HG03039 (cell line): ENCODE measurements at regions not wholly inside any gene's neighbourhood (a gene's known extent, or its start where the extent isn't known, plus 50 kb on each side); places are given as distances from the start of the nearest gene placed in this dataset.

ENCODE experiments used
- ATAC-seq: cut with Tn5 transposase; IDR thresholded peaks from one replicate; pipeline ENCODE4 v1.9.1; 2021; ENCODE audit warnings: mild to moderate bottlenecking, moderate library complexity; ENCODE audit not compliant: unreplicated experiment

DNA sequence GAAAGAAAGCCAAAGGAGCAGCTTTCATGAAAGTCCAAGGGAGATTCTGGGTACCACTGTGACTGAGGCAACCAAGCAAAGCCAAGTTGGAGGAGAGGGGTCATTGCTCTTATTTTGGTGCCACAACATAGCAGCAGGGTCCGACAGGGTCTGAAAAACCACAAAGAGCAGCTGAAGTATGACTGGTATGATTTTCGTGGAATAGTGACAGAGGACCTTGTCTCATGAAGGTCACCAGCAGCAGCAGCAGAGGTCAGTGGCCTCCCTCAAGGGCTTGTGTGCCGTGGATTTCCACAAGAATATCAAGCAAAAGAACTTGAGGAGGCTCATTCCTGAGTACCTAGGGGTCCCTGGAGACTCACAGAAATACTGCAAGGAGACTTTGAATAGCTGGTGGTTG is 160.9 kb upstream of the SYT6 start:
- no peak for ATAC-seq

GRCh38 chr1:114314098-114314497 is 160.4 kb upstream of the SYT6 start:
- no peak for ATAC-seq

- no peak for ATAC-seq
Measured at GRCh38 chr1:114310695-114311271, 157.1 kb upstream of the SYT6 start.

DNA sequence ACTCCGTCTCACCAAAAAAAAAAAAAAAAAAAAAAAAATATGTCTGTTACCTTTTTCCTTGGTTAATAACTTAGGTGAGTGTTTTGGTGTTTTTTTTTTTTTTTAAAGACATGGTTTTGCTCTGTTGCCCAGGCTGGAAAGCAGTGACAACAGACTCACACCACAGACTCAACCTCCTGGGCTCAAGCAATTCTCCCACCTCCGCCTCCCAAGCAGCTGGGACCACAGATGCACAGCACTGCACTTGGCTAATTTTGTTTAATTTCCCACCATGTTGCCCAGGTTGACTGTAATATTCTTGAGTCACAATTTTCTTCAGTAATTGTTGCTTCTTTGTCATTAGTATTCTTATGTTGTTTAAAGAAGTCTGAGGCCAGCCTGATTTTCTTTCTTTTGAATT is 149.2 kb upstream of the SYT6 start:
- no peak for ATAC-seq

GRCh38 chr1:114299331-114299975 is 145.8 kb upstream of the SYT6 start:
- no peak for ATAC-seq

DNA sequence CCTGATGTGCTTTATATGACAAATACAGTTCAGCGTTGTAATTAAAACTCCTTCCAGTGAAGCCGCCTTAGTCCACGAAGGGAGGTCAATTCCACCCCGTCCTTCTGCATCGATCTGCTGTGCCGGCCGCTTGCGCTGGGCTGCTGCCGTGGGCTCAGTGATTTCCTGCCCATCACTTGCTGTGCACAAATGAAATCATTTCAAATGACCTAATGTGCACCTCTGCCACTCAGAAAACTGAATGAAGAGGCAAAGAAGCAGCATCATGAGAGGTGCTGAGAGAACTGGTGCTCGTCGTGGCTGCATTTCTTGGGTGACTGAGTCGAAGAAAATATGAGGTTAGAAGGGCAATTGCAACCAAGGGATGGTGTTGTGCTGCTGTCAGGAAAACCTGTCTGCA is 144.3 kb upstream of the SYT6 start:
- ATAC-seq, result no peak

GRCh38 chr1:114296413-114296812 is 142.7 kb upstream of the SYT6 start:
- ATAC-seq, result no peak

- ATAC-seq, result no peak
Measured at GRCh38 chr1:114295321-114295720, 141.7 kb upstream of the SYT6 start.

DNA sequence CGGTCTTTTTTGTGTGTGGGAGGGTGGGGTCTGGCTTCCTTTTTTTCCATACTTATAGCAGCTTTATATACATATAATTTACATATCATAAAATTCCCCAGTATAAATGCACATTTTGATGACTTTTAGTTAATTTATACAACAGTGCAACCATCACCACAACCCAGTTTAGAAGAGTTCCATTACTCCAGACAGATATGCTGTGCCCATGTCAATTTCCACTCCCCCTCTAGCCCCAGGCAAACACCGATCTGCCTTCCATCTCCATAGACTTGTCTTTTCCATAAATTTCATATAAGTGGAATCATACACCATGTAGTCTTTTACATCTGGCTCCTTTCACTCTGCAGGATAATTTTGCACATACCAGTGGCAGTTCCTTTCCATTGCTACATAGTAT is 139.2 kb upstream of the SYT6 start:
- no peak for ATAC-seq

GRCh38 chr1:114292194-114292593 is 138.5 kb upstream of the SYT6 start:
- ATAC-seq, result no peak

DNA sequence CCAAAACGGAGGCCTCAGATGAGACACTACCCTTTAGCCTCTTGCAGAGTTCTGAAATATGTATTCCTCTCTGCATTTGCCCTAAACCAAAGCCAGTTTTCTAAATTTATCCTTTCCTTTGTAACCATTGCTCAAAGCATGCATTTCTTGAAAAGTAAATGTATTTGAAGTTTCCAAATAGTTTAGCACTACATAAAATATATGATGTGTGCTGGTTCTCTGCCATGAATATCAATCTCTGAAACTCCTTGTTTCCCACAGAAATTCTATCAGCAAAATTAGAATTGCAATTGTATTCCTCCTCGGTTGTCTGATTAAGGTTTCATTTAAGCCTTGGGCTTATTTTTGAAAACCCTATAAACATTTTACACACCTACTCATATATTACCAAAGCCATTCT is 137.1 kb upstream of the SYT6 start:
- ATAC-seq, result no peak

- ATAC-seq, result no peak
Measured at GRCh38 chr1:114290341-114290740, 136.7 kb upstream of the SYT6 start.

DNA sequence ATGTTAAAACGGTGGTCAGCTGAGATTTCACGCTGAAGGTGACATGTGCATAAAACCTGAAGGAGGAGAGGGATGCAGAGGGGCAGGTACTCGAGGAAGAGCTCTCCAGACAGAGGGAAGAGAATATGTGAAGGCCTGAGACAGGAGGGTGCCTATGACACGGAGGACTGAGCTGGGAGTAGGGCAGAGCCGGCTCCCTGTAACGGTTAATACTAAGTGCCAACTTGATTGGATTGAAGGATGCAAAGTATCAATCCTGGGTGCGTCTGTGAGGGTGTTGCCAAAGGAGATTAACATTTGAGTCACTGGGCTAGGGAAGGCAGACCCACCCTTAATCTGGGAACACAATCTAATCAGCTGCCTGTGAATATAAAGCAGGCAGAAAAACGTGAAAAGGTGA is 136.2 kb upstream of the SYT6 start:
- no peak for ATAC-seq

DNA sequence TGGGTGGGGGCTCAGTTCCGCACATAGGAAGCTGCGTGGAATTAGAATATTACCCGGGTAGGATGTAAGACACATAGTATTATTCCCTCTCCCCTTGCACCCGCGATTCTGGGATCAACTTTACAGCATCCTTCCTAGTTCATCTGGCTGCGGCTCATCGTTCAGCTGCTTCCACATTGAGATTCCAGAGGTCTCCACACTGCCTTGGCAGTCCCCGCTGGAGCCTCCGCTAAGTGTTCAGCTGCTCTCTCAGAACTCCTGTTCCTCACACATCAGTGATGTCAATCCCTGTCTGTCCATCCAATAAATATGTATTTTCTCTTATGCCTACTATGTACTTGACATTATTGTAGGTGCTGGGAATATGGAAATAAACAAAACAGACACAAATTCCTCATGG is 135.6 kb upstream of the SYT6 start:
- ATAC-seq, result no peak

- no peak for ATAC-seq
Measured at GRCh38 chr1:114286960-114287359, 133.3 kb upstream of the SYT6 start.

GRCh38 chr1:114286179-114286578 is 132.5 kb upstream of the SYT6 start:
- ATAC-seq, result no peak

DNA sequence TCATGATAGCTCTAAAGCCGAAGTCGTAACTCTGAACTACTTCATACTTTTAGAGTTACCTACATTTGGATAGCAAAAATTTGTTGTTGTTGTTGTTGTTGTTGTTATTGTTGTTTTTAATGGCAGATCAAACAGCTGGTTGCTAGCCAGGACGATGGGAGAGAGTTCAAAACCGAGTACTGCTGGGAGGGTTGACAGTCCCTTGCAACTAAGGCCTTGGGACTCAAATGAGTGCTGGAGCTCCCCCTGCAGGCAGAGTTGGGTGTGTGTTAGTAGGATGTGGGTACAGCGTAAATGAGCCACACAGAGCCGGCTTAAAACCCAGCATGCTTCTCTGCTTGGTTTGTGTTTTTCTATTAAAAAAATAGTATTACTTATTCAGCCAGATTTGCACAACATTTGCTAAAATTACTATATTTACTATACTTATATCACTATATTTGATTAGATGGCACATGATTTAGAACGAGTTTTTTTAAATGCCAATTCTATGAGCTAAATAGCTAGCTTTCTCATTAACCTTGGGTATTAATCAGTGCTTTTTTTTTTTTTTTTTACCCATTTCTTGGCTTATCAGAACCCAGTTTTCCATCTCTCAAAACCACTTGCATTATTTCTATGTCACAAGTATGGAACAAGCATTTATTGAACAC is 129.2 kb upstream of the SYT6 start:
- peak; percentile 97 for ATAC-seq

- no peak for ATAC-seq
Measured at GRCh38 chr1:114278911-114279310, 125.2 kb upstream of the SYT6 start.

DNA sequence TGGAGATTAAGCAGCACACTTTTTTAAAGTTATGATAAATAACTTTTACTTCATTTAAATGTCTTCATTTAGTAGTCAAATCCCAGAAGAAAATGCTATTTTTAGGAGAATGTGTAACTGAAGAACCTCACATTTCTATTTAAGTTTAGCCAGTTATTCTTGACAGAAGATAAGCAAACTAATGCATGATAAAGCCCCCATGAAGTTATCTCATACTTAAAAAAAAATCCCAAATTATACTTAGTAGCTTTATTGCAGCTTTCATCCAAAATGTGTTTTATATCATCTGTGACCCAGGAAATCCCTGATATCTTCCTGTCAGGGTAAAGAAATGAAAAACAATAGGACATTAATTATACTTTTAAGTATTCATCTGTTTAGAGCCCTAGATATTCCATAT is 124.8 kb upstream of the SYT6 start:
- ATAC-seq, result no peak

DNA sequence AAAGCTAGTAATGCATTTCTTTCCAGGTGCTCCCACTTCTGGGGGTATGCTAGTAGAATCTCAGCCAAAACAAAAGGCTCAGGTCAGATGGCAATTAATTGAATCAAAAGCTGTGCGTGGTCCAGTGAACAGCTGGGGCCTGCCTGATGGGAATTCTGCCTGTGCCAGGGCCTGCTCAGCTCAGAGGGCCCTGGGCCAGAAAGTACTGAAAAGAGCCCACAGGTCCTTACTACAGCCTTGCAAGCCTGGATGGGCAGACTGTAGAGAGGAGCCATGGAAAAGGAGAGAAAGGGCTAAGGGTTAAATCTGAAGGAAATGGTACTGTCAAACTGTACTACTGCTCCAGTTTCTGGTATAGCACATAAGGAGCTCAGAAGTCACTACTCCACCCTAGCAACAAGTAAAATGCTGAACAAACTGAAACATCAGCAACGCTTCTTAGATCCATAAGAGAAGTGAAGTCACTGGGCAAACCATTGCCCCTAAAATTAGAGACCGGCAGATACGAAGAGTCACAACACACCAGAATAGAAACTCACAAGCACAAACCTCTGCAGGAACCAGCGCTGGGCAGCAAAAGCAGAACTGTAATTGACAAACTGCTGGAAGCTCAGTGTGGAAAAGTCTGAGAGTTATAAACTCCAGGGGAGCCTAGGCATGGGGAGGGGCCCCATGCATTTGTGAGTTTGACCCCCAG is 121.1 kb upstream of the SYT6 start:
- ATAC-seq, result no peak

DNA sequence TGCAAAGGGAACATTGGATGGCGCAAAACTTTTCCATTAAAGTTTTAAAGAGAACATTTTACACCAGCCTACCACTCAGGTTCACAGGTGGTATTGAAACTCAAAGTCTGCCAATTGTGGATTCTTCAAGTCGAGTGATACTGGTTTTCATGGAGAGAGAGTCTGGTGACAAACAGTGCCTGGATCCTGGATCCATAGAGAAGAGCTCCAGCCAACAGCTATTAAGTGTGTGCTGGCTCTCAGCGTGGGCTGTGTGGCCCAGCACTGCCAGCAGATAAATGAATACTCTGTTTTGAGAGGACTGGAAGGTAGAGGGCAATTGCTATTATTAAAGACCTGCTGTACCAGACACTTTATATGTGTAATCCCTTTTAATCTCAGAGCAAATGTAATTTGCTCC is 118.9 kb upstream of the SYT6 start:
- ATAC-seq, result no peak

DNA sequence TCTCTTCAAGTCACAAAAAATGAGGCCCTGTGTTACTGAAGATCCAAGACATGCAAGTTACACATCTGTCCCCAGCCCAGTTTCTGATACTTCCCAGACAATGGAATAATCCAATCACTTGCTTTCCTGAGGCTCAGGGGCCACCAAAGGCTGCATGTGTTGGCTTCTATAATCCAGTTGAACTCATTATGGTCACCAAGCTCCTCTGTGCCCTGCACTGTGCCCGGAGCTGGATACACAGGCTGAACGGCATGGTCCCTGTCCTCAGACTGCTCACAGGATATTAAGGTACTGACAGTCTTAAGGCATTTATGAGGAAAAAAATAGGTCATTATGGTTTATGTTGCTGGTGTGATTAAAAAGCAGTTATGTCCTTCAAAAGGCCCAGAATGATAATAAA is 117.0 kb upstream of the SYT6 start:
- no peak for ATAC-seq
